ENCODE measurements at regions not wholly inside any gene's neighbourhood (a gene's known extent, or its start where the extent isn't known, plus 50 kb on each side); places are given as distances from the start of the nearest gene placed in this dataset.

- H3K4me1 ChIP-seq (ENCODE audit: low read length), result 0 out of 2 replicates have a peak, but pooled peaks cover 3% of the 10 kb centered on the region
- no peaks in the 10 kb centered on the region for H3K36me3 ChIP-seq (replicated peaks; ENCODE audit: low read depth, low read length)
- H4K20me1 ChIP-seq (ENCODE audit: insufficient read depth, low read length), result no peaks in the 10 kb centered on the region
- no peak for TF ChIP-seq CTCF (IDR thresholded peaks at IDR 0.05; ENCODE audit: low read depth, low read length)
- TF ChIP-seq EZH2phosphoT487 (IDR thresholded peaks at IDR 0.05; ENCODE audit: low read depth), result no peak
- no peak overlapping the region for H3K4me3 ChIP-seq (ENCODE audit: low read length)
- no peak overlapping the region for H2AFZ ChIP-seq (ENCODE audit: low read depth, low read length)
- H3K9me3 ChIP-seq (ENCODE audit: insufficient read depth, low read length), result no peaks in the 10 kb centered on the region
- H3K27me3 ChIP-seq (ENCODE audit: low read depth, low read length), result no peaks in the 10 kb centered on the region
- H3K4me2 ChIP-seq (ENCODE audit: low read length), result no peak overlapping the region
- no peaks in the 10 kb centered on the region for H3K79me2 ChIP-seq (ENCODE audit: low read length)
- no peak overlapping the region for H3K9ac ChIP-seq (ENCODE audit: low read length)
- no peak overlapping the region for H3K27ac ChIP-seq (ENCODE audit: low read length)
Measured at GRCh38 chr2:24418166-24418841, 58.0 kb upstream of the ITSN2 start.

DNA sequence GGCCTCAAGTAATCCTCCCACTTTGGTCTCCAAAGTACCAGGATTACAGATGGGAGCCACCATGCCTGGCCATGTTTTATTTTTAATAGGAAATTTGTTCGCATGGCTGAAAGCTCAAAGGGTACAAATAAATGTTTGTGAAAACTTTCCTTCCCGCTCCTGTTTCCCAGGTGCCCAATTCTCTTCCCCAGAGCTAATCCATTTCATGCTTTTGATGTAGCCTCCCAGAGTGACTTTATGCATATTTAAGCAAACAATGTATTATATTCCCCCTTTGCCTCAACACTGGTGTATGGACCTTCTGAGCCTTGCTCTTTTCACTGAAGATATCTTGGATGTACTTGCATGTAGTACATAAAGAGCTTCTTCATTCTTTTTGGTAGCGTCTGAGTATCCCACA lies 52.5 kb upstream of the ITSN2 start:
- H3K4me1 ChIP-seq (ENCODE audit: low read length), result peaks cover 9% of the 10 kb centered on the region; the same call in 1 of the 2 replicates
- TF ChIP-seq EZH2phosphoT487 (IDR thresholded peaks at IDR 0.05; ENCODE audit: low read depth) (no peak), CTCF (IDR thresholded peaks at IDR 0.05; ENCODE audit: low read depth, low read length) (no peak)
- H4K20me1 ChIP-seq (ENCODE audit: insufficient read depth, low read length), result no peaks in the 10 kb centered on the region
- no peak overlapping the region for H3K4me3 ChIP-seq (ENCODE audit: low read length)
- H3K79me2 ChIP-seq (ENCODE audit: low read length), result no peaks in the 10 kb centered on the region
- H3K9ac ChIP-seq (ENCODE audit: low read length), result no peak overlapping the region
- no peaks in the 10 kb centered on the region for H3K27me3 ChIP-seq (ENCODE audit: low read depth, low read length)
- no peaks in the 10 kb centered on the region for H3K36me3 ChIP-seq (replicated peaks; ENCODE audit: low read depth, low read length)
- H3K27ac ChIP-seq (ENCODE audit: low read length), result no peak overlapping the region
- no peaks in the 10 kb centered on the region for H3K9me3 ChIP-seq (ENCODE audit: insufficient read depth, low read length)
- no peak overlapping the region for H3K4me2 ChIP-seq (ENCODE audit: low read length)
- no peak overlapping the region for H2AFZ ChIP-seq (ENCODE audit: low read depth, low read length)

GRCh38 chr2:24411488-24412151 lies 51.3 kb upstream of the ITSN2 start:
- no peak overlapping the region for H2AFZ ChIP-seq (ENCODE audit: low read depth, low read length)
- H3K27ac ChIP-seq (ENCODE audit: low read length), result no peak overlapping the region
- no peak overlapping the region for H3K4me2 ChIP-seq (ENCODE audit: low read length)
- peaks cover 9% of the 10 kb centered on the region; the same call in 1 of the 2 replicates for H3K4me1 ChIP-seq (ENCODE audit: low read length)
- no peaks in the 10 kb centered on the region for H3K36me3 ChIP-seq (replicated peaks; ENCODE audit: low read depth, low read length)
- no peaks in the 10 kb centered on the region for H3K9me3 ChIP-seq (ENCODE audit: insufficient read depth, low read length)
- H3K4me3 ChIP-seq (ENCODE audit: low read length), result no peak overlapping the region
- TF ChIP-seq CTCF (IDR thresholded peaks at IDR 0.05; ENCODE audit: low read depth, low read length) (no peak), EZH2phosphoT487 (IDR thresholded peaks at IDR 0.05; ENCODE audit: low read depth) (no peak)
- H4K20me1 ChIP-seq (ENCODE audit: insufficient read depth, low read length), result no peaks in the 10 kb centered on the region
- H3K27me3 ChIP-seq (ENCODE audit: low read depth, low read length), result no peaks in the 10 kb centered on the region
- H3K79me2 ChIP-seq (ENCODE audit: low read length), result no peaks in the 10 kb centered on the region
- no peak overlapping the region for H3K9ac ChIP-seq (ENCODE audit: low read length)

- peaks cover 9% of the 10 kb centered on the region; the same call in 1 of the 2 replicates for H3K4me1 ChIP-seq (ENCODE audit: low read length)
- H3K36me3 ChIP-seq (replicated peaks; ENCODE audit: low read depth, low read length), result no peaks in the 10 kb centered on the region
- no peaks in the 10 kb centered on the region for H4K20me1 ChIP-seq (ENCODE audit: insufficient read depth, low read length)
- TF ChIP-seq EZH2phosphoT487 (IDR thresholded peaks at IDR 0.05; ENCODE audit: low read depth) (no peak), CTCF (IDR thresholded peaks at IDR 0.05; ENCODE audit: low read depth, low read length) (no peak)
- H3K9me3 ChIP-seq (ENCODE audit: insufficient read depth, low read length), result no peaks in the 10 kb centered on the region
- H3K27ac ChIP-seq (ENCODE audit: low read length), result no peak overlapping the region
- no peak overlapping the region for H3K9ac ChIP-seq (ENCODE audit: low read length)
- H3K4me2 ChIP-seq (ENCODE audit: low read length), result no peak overlapping the region
- H3K4me3 ChIP-seq (ENCODE audit: low read length), result no peak overlapping the region
- H3K27me3 ChIP-seq (ENCODE audit: low read depth, low read length), result no peaks in the 10 kb centered on the region
- H2AFZ ChIP-seq (ENCODE audit: low read depth, low read length), result no peak overlapping the region
- no peaks in the 10 kb centered on the region for H3K79me2 ChIP-seq (ENCODE audit: low read length)
Measured at GRCh38 chr2:24410976-24411375, 50.6 kb upstream of the ITSN2 start.
